ENCODE measurements at regions not wholly inside any gene's neighbourhood (a gene's known extent, or its start where the extent isn't known, plus 50 kb on each side); places are given as distances from the start of the nearest gene placed in this dataset.
A peak's percentile ranks its signal among the peaks of the same experiment; 100 is the strongest.

- no peak for DNase-seq (ENCODE audit: low read depth in 3 of 3, low spot score in 1 of 3)
Observed at GRCh38 chr2:24439971-24440340, 51.1 kb upstream of the NCOA1 start.

DNA sequence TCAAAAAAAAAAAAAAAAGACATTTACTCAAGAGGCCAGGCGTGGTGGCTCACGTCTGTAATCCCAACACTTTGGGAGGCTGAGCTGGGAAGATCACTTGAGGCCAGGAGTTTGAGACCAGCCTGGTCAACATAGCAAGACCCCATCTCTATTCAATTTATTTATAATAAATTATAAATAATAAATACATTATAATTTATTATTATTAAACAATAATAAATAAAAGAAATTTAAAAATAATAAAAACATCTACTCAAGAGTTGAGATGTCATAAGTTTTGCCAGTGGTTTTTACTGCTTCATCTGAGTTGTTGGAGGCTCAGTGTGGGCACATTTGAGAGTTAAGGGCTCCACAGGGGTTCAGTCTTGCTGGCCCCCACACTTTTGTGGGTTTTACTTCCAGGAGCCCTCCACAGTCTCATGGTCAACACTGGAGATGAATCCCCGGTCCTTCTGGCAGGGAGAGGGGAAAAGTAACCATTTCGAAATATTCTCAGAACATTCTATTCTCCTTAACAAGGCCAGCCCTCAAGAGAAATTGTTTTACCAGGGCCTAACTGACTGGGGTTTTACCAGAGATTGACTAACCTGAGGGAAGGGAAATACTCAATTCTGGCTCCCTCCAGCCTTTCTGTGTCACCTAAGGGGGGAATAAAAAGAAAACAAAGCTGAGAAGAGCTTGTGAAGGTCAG lies 51.6 kb upstream of the NCOA1 start:
- no peak for DNase-seq (ENCODE audit: low read depth in 3 of 3, low spot score in 1 of 3)

DNA sequence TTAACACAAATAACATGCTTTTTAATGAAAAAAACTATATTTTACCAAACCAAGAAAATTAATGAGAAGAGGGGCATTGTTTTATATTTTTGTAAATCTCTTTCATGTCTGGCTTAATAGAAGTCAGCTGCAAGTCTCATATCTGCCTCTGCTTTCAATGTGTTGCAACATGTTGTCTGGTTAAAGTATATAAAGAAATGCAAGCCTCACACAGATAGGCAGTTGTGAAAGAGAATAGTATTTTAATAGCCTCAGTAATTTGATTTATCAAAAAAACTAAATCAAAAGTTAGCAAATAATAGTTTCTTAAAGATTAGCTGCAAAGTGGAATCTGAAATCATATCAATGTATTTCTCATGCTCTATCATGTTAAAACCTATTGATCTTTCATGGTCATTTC lies 52.9 kb upstream of the NCOA1 start:
- DNase-seq (ENCODE audit: low read depth in 3 of 3, low spot score in 1 of 3): no peak

- DNase-seq (ENCODE audit: low read depth in 3 of 3, low spot score in 1 of 3): no peak
Observed at GRCh38 chr2:24435391-24436316, 55.4 kb upstream of the NCOA1 start.

DNA sequence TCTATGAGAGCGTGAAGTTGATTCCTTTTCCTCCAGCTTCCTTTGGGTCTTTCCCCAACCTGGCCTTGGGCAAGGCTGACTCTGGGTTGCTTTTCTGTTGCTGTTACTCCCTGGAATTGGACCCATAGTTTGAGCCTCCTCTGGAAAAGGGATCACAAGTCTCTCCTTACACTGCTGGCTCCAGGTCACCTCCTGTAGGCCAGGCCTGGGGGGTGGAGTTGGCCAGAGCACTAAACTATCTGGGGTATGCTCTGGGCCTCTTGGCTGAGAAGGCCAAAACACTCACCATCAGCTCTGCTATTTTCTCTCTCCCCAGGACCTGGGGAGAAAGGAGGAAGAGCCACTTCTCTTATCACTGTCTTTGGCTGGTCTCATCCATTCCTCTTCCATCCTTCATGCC lies 56.5 kb upstream of the NCOA1 start:
- no peak for DNase-seq (ENCODE audit: low read depth in 3 of 3, low spot score in 1 of 3)

- DNase-seq (ENCODE audit: low read depth in 3 of 3, low spot score in 1 of 3): no peak
Observed at GRCh38 chr2:24432735-24433134, 58.3 kb upstream of the NCOA1 start.

- no peak for DNase-seq (ENCODE audit: low read depth in 3 of 3, low spot score in 1 of 3)
Observed at GRCh38 chr2:24432121-24432520, 58.9 kb upstream of the NCOA1 start.

GRCh38 chr2:24429197-24430074 lies 61.6 kb upstream of the NCOA1 start:
- DNase-seq (ENCODE audit: low read depth in 3 of 3, low spot score in 1 of 3): no peak

GRCh38 chr2:24424387-24424786 lies 64.1 kb upstream of the ITSN2 start:
- no peak for DNase-seq (ENCODE audit: low read depth in 3 of 3, low spot score in 1 of 3)

GRCh38 chr2:24423095-24423494 lies 62.8 kb upstream of the ITSN2 start:
- no peak for DNase-seq (ENCODE audit: low read depth in 3 of 3, low spot score in 1 of 3)

DNA sequence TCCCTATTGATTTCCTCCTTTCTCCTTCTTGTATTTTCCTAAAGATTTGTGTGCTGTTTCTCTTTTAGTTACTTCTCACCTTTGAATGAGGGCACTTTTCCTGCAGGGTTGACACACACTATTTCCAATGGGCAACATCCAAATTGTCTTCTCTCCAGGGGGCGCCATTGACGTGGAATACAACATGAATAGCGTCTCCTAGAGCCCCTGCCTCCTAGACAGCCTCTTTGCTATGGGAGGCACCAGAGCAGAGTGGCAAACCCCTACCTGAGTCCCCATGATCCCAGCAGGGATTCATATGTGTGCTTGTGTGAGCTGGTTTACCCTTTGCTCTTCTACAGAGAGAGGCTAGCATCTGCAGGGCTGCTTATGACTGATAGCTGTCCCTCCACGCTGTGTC lies 61.3 kb upstream of the ITSN2 start:
- DNase-seq (ENCODE audit: low read depth in 3 of 3, low spot score in 1 of 3): peak in 1 of 3 donors; percentile 31

- no peak for DNase-seq (ENCODE audit: low read depth in 3 of 3, low spot score in 1 of 3)
Observed at GRCh38 chr2:24420373-24420772, 60.0 kb upstream of the ITSN2 start.

DNA sequence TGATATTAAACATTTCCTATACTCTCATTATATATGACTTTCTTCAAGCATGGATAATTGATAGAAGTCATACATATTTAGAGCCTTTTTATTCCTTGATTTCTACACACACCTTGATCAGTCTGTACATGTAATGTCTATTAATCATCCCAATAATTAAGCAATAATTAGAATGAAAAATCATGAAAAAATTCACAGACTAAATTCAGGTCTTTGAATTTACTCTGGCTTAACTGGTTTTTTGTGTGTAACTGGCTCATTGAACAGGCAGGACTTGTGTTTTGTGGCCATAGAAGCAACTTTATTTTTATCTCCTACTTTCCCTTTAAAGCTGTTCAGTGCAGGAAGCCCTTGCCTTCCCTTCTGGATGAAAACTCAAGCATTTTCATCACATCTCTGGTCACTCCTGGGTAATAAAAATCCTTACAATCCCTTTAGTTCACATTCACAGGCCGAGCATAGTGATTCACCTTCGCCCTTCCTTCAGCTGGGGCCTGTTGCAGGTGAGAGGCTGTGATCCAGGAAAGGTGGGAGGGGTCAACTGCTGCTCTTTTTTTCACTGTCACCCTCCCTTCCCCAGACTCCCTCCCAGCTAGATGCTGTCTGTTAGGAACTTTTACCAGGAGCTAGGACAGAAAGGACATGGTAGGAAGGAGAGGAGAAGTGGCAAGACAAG lies 58.0 kb upstream of the ITSN2 start:
- no peak for DNase-seq (ENCODE audit: low read depth in 3 of 3, low spot score in 1 of 3)

DNA sequence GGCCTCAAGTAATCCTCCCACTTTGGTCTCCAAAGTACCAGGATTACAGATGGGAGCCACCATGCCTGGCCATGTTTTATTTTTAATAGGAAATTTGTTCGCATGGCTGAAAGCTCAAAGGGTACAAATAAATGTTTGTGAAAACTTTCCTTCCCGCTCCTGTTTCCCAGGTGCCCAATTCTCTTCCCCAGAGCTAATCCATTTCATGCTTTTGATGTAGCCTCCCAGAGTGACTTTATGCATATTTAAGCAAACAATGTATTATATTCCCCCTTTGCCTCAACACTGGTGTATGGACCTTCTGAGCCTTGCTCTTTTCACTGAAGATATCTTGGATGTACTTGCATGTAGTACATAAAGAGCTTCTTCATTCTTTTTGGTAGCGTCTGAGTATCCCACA lies 52.5 kb upstream of the ITSN2 start:
- DNase-seq (ENCODE audit: low read depth in 3 of 3, low spot score in 1 of 3): no peak

- DNase-seq (ENCODE audit: low read depth in 3 of 3, low spot score in 1 of 3): no peak
Observed at GRCh38 chr2:24411488-24412151, 51.3 kb upstream of the ITSN2 start.

DNA sequence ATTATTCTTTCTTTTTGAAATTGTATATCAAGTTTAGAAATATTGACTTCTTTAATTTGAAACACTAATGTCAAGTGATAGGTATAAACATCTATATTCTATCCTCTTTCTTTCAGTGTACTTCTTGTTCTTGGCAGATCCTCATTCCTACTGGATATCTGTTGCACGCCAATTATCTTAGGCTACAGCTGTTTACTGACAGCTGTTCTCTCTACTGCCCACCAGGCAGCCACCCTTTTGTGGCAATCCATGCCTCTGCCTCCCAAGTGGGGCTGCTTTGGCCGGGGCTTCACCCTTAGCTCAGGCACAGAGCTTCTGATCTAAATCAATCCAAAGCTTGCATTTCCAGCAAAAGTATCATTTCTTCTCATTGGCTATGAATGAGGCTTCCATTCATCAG lies 50.6 kb upstream of the ITSN2 start:
- DNase-seq (ENCODE audit: low read depth in 3 of 3, low spot score in 1 of 3): no peak

DNA sequence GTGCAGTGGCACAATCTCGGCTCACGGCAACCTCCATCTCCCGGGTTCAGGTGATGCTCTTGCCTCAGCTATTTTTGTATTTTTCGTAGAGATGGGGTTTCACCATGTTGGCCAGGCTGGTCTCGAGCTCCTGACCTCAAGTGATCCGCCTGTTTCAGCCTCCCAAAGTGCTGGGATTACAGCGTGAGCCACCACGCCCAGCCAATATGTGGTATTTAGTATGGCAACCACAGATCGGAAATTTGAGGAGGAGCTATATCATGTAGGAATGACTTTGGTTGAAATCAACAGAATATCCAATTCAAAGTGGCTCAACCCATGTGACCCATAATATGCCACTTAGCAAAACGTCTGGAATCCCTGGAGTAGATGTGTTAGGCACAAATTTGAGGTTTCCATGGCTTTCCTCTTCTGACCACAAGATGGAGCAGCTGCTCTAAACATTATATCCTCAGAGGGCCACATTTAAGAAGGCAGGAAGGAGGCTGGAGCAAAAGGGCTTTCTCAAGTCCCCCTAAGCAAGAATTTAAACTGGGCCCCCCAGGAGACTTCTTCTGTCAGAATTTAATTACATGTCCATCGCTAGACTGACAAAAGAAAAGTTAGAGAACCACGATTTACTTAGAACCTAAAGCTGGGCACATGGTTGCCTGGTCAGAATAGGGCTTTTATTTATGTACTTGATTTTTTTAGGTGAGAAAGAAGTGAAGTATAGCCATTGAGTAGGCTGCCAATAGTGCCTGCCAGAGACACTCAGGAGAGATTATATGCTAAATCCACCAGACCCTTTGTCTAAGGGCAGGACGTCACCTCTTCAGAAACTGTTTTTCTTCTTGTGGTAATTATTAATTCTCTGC lies 49.6 kb upstream of the ITSN2 start:
- peak in 1 of 3 donors; percentile 4 for DNase-seq (ENCODE audit: low read depth in 3 of 3, low spot score in 1 of 3)
